ENCODE measurements at regions not wholly inside any gene's neighbourhood (a gene's known extent, or its start where the extent isn't known, plus 50 kb on each side); places are given as distances from the start of the nearest gene placed in this dataset.

- TF ChIP-seq EZH2 (IDR thresholded peaks at IDR 0.05; ENCODE audit: low read length) (no peak), CTCF (optimal IDR thresholded peaks at IDR 0.05 in 1 of 3, IDR thresholded peaks at IDR 0.05 in 1 of 3, conservative IDR thresholded peaks at IDR 0.05 in 1 of 3; ENCODE audit: extremely low read depth in 1 of 3, insufficient read depth in 2 of 3, low read length in 3 of 3) (no peak)
- H3K4me2 ChIP-seq (ENCODE audit: control insufficient read depth, extremely low read depth, insufficient read depth, low read depth, low read length): no peak overlapping the region
- H3K9me3 ChIP-seq (ENCODE audit: control insufficient read depth, low read depth, low read length): no peaks in the 10 kb centered on the region
- FAIRE-seq (no peak), DNase-seq (ENCODE audit: low read depth, low spot score) (no peak)
- H3K27me3 ChIP-seq (ENCODE audit: control insufficient read depth, extremely low read depth, insufficient read depth, low read length): no peaks in the 10 kb centered on the region
- no peak overlapping the region for H3K4me3 ChIP-seq (ENCODE audit: control insufficient read depth in 2 of 3, extremely low read depth in 1 of 3, insufficient read depth in 2 of 3, low read depth in 1 of 3, low read length in 3 of 3)
- H3K27ac ChIP-seq (ENCODE audit: control insufficient read depth, insufficient read depth, low read length): no peak overlapping the region
- no peak overlapping the region for H3K9ac ChIP-seq (ENCODE audit: control insufficient read depth, extremely low read depth, insufficient read depth, low read length)
- H3K4me1 ChIP-seq (ENCODE audit: control insufficient read depth, extremely low read depth, insufficient read depth, low read length): no peaks in the 10 kb centered on the region
- H3K36me3 ChIP-seq (ENCODE audit: control insufficient read depth in 2 of 2, extremely low read depth in 1 of 2, insufficient read depth in 2 of 2, low read length in 2 of 2): no peaks in the 10 kb centered on the region
- H3K9me1 ChIP-seq (ENCODE audit: control insufficient read depth, extremely low read depth, insufficient read depth, low read length): no peaks in the 10 kb centered on the region
- no peak overlapping the region for H2AFZ ChIP-seq (ENCODE audit: control insufficient read depth, low read length)
- no peaks in the 10 kb centered on the region for H3K79me2 ChIP-seq (ENCODE audit: control insufficient read depth, insufficient read depth, low read length)
- H4K20me1 ChIP-seq (ENCODE audit: control insufficient read depth, extremely low read depth, insufficient read depth, low read length): no peaks in the 10 kb centered on the region
- dilution Hi-C loops (cut with MboI; ENCODE audit: extremely low pct_ligation_motif_present, low sequenced_read_pairs): no loop called here
Measured at GRCh38 chr10:33734393-33735155, 400.1 kb upstream of the NRP1 start.

GRCh38 chr10:33733058-33733457, 398.6 kb upstream of the NRP1 start:
- H3K36me3 ChIP-seq (ENCODE audit: control insufficient read depth in 2 of 2, extremely low read depth in 1 of 2, insufficient read depth in 2 of 2, low read length in 2 of 2): no peaks in the 10 kb centered on the region
- no peak overlapping the region for H3K9ac ChIP-seq (ENCODE audit: control insufficient read depth, extremely low read depth, insufficient read depth, low read length)
- H3K4me2 ChIP-seq (ENCODE audit: control insufficient read depth, extremely low read depth, insufficient read depth, low read depth, low read length): no peak overlapping the region
- H2AFZ ChIP-seq (ENCODE audit: control insufficient read depth, low read length): no peak overlapping the region
- TF ChIP-seq CTCF (optimal IDR thresholded peaks at IDR 0.05 in 1 of 3, IDR thresholded peaks at IDR 0.05 in 1 of 3, conservative IDR thresholded peaks at IDR 0.05 in 1 of 3; ENCODE audit: extremely low read depth in 1 of 3, insufficient read depth in 2 of 3, low read length in 3 of 3): no peak
- TF ChIP-seq EZH2 (IDR thresholded peaks at IDR 0.05; ENCODE audit: low read length): no peak
- H3K9me3 ChIP-seq (ENCODE audit: control insufficient read depth, low read depth, low read length): no peaks in the 10 kb centered on the region
- dilution Hi-C loops (cut with MboI; ENCODE audit: extremely low pct_ligation_motif_present, low sequenced_read_pairs): no loop called here
- no peaks in the 10 kb centered on the region for H3K4me1 ChIP-seq (ENCODE audit: control insufficient read depth, extremely low read depth, insufficient read depth, low read length)
- DNase-seq (ENCODE audit: low read depth, low spot score) (no peak), FAIRE-seq (no peak)
- H4K20me1 ChIP-seq (ENCODE audit: control insufficient read depth, extremely low read depth, insufficient read depth, low read length): no peaks in the 10 kb centered on the region
- no peaks in the 10 kb centered on the region for H3K79me2 ChIP-seq (ENCODE audit: control insufficient read depth, insufficient read depth, low read length)
- H3K27me3 ChIP-seq (ENCODE audit: control insufficient read depth, extremely low read depth, insufficient read depth, low read length): no peaks in the 10 kb centered on the region
- no peak overlapping the region for H3K4me3 ChIP-seq (ENCODE audit: control insufficient read depth in 2 of 3, extremely low read depth in 1 of 3, insufficient read depth in 2 of 3, low read depth in 1 of 3, low read length in 3 of 3)
- H3K9me1 ChIP-seq (ENCODE audit: control insufficient read depth, extremely low read depth, insufficient read depth, low read length): no peaks in the 10 kb centered on the region
- no peak overlapping the region for H3K27ac ChIP-seq (ENCODE audit: control insufficient read depth, insufficient read depth, low read length)

All from keratinocyte (primary cell).